SU-DHL-6 (cell line): ENCODE measurements at regions not wholly inside any gene's neighbourhood (a gene's known extent, or its start where the extent isn't known, plus 50 kb on each side); places are given as distances from the start of the nearest gene placed in this dataset.

Source experiments
- CTCF ChIP-seq: fragments of 200-600 bp; sonication (generic); IDR thresholded peaks from one replicate; pipeline ENCODE4 v1.5.1; 2017; ENCODE audit warnings: antibody characterized with exemption, mild to moderate bottlenecking, low read length, moderate library complexity; ENCODE audit not compliant: insufficient read depth, poor library complexity, severe bottlenecking
- EZH2phosphoT487 ChIP-seq: fragments of 200-600 bp; sonication (generic), shearing (Covaris generic); conservative IDR thresholded peaks from 2 replicates; pipeline ENCODE4 v1.6.1; 2018; ENCODE audit warnings: mild to moderate bottlenecking, antibody characterized with exemption, low read length, moderate library complexity, mixed read lengths

- TF ChIP-seq CTCF (no peak), EZH2phosphoT487 (no peak)
These were observed 77.5 kb downstream of the AREG start for GRCh38 chr4:74522251-74522991.
